H9 (cell line): ENCODE measurements at regions not wholly inside any gene's neighbourhood (a gene's known extent, or its start where the extent isn't known, plus 50 kb on each side); places are given as distances from the start of the nearest gene placed in this dataset.
"Not testable (repeated sequence)": the region's sequence is repeated elsewhere in the genome, so short reads cannot be mapped to it uniquely, and the experiment has no call there.

Experiments used
- DNase-seq: peaks from one replicate; pipeline ENCODE4 v3.0.0-alpha.2; 2017
- H2AFZ ChIP-seq: one replicate; pipeline ENCODE4 v1.6.1; 2013; ENCODE audit warnings: mild to moderate bottlenecking, low read length, control low read depth, moderate library complexity
- H2AK5ac ChIP-seq: 2 replicates; pipeline ENCODE4 v1.6.1; 2013; ENCODE audit warnings: low read length, control low read depth, mixed read lengths; ENCODE audit not compliant: insufficient read length
- H2BK120ac ChIP-seq: one replicate; pipeline ENCODE4 v1.6.1; 2013; ENCODE audit warnings: low read depth, mild to moderate bottlenecking, low read length, control low read depth, inconsistent platforms; ENCODE audit not compliant: poor library complexity, severe bottlenecking
- H2BK12ac ChIP-seq: 2 replicates; pipeline ENCODE4 v1.6.1; 2013; ENCODE audit warnings: low read length, control low read depth, mixed read lengths, low read depth; ENCODE audit not compliant: insufficient read length
- H2BK15ac ChIP-seq: 2 replicates; pipeline ENCODE4 v1.6.1; 2013; ENCODE audit warnings: low read depth, low read length, control low read depth
- H2BK20ac ChIP-seq: one replicate; pipeline ENCODE4 v1.6.1; 2013; ENCODE audit warnings: low read depth, mild to moderate bottlenecking, low read length, control low read depth, inconsistent platforms; ENCODE audit not compliant: poor library complexity, severe bottlenecking
- H2BK5ac ChIP-seq: 2 replicates; pipeline ENCODE4 v1.6.1; 2013; ENCODE audit warnings: low read length, control low read depth, mixed read lengths; ENCODE audit not compliant: insufficient read length
- H3K14ac ChIP-seq: 2 replicates; pipeline ENCODE4 v1.6.1; 2013; ENCODE audit warnings: low read length, control low read depth; ENCODE audit not compliant: insufficient read depth
- H3K18ac ChIP-seq: 2 replicates; pipeline ENCODE4 v1.6.1; 2013; ENCODE audit warnings: low read depth, mild to moderate bottlenecking, mixed read lengths, low read length, control low read depth; ENCODE audit not compliant: insufficient read length
- H3K23ac ChIP-seq: 2 replicates; pipeline ENCODE4 v1.6.1; 2013; ENCODE audit warnings: low read length, control low read depth, mixed read lengths, low read depth; ENCODE audit not compliant: insufficient read length
- H3K23me2 ChIP-seq: 2 replicates; pipeline ENCODE4 v1.6.1; 2013; ENCODE audit warnings: low read depth, mild to moderate bottlenecking, mixed read lengths, low read length, control low read depth; ENCODE audit not compliant: insufficient read length, poor library complexity, severe bottlenecking
- H3K27ac ChIP-seq: 2 replicates; pipeline ENCODE4 v1.5.1; 2013; ENCODE audit warnings: low read length, control low read depth, mixed read lengths, low read depth; ENCODE audit not compliant: insufficient read length
- H3K27me3 ChIP-seq: 2 replicates; pipeline ENCODE4 v1.6.1; 2013; ENCODE audit warnings: low read length, control low read depth, inconsistent platforms; ENCODE audit not compliant: insufficient read depth
- H3K4ac ChIP-seq: 2 replicates; pipeline ENCODE4 v1.6.1; 2013; ENCODE audit warnings: low read depth, mild to moderate bottlenecking, control low read depth, inconsistent platforms, low read length, moderate library complexity
- H3K4me1 ChIP-seq: 2 replicates; pipeline ENCODE4 v1.6.1; 2013; ENCODE audit warnings: low read length, control low read depth, inconsistent platforms; ENCODE audit not compliant: insufficient read depth
- H3K4me2 ChIP-seq: 2 replicates; pipeline ENCODE4 v1.6.1; 2013; ENCODE audit warnings: low read length, control low read depth, mixed read lengths; ENCODE audit not compliant: insufficient read length, insufficient read depth
- H3K56ac ChIP-seq: 2 replicates; pipeline ENCODE4 v1.6.1; 2013; ENCODE audit warnings: low read depth, mild to moderate bottlenecking, mixed read lengths, low read length, control low read depth; ENCODE audit not compliant: insufficient read length
- H3K79me1 ChIP-seq: 2 replicates; pipeline ENCODE4 v1.6.1; 2013; ENCODE audit warnings: low read depth, mild to moderate bottlenecking, moderate library complexity, low read length, control low read depth, inconsistent platforms; ENCODE audit not compliant: insufficient read depth, poor library complexity, severe bottlenecking
- H3K79me2 ChIP-seq: 2 replicates; pipeline ENCODE4 v1.6.1; 2013; ENCODE audit warnings: low read length, control low read depth, inconsistent platforms; ENCODE audit not compliant: insufficient read depth
- H3K9ac ChIP-seq: 2 replicates; pipeline ENCODE4 v1.6.1; 2013; ENCODE audit warnings: low read length, control low read depth, mixed read lengths; ENCODE audit not compliant: insufficient read length; ENCODE audit errors: extremely low read depth
- H3K9me3 ChIP-seq: one replicate; pipeline ENCODE4 v1.6.1; 2013; ENCODE audit warnings: low read depth, low read length, inconsistent platforms; ENCODE audit not compliant: control insufficient read depth
- H3T11ph ChIP-seq: one replicate; pipeline ENCODE4 v1.6.1; 2013; ENCODE audit warnings: mild to moderate bottlenecking, low read length, control low read depth, inconsistent platforms
- H4K20me1 ChIP-seq: one replicate; pipeline ENCODE4 v1.6.1; 2013; ENCODE audit not compliant: control insufficient read depth, insufficient read length, insufficient read depth
- H4K5ac ChIP-seq: 2 replicates; pipeline ENCODE4 v1.6.1; 2013; ENCODE audit warnings: low read depth, mild to moderate bottlenecking, mixed read lengths, low read length, control low read depth; ENCODE audit not compliant: insufficient read length
- H4K8ac ChIP-seq: replicated peaks from 2 replicates; pipeline ENCODE4 v1.6.1; 2013; ENCODE audit warnings: low read length, control low read depth, mixed read lengths, low read depth; ENCODE audit not compliant: insufficient read length
- H4K91ac ChIP-seq: 2 replicates; pipeline ENCODE4 v1.6.1; 2013; ENCODE audit warnings: low read depth, mild to moderate bottlenecking, moderate library complexity, mixed read lengths, low read length, control low read depth; ENCODE audit not compliant: insufficient read length
- H3K27ac Mint-ChIP-seq, 3 experiments: 2 replicates in 2 of 3; 3 replicates in 1 of 3; pipeline ENCODE4 v1.8.0; 2020 to 2021; ENCODE audit warnings: mixed read lengths in 3 of 3, mild to moderate bottlenecking in 1 of 3, moderate library complexity in 1 of 3
- H3K27me3 Mint-ChIP-seq: 2 replicates; pipeline ENCODE4 v1.8.0; 2021; ENCODE audit warnings: low read depth, mild to moderate bottlenecking, moderate library complexity, mixed read lengths
- H3K36me3 Mint-ChIP-seq, 3 experiments: 2 replicates in 2 of 3; 3 replicates in 1 of 3; pipeline ENCODE4 v1.8.0; 2020 to 2021; ENCODE audit warnings: low read depth in 3 of 3, mixed read lengths in 3 of 3; ENCODE audit not compliant: insufficient read depth in 1 of 3
- H3K4me1 Mint-ChIP-seq, 2 experiments: 2 replicates each; pipeline ENCODE4 v1.8.0; 2020; ENCODE audit warnings: mixed read lengths in 2 of 2
- H3K4me3 Mint-ChIP-seq, 2 experiments: 2 replicates in 1 of 2; 3 replicates in 1 of 2; pipeline ENCODE4 v1.8.0; 2020 to 2021; ENCODE audit warnings: mild to moderate bottlenecking in 2 of 2, mixed read lengths in 2 of 2, moderate library complexity in 1 of 2
- H3K9me3 Mint-ChIP-seq, 2 experiments: 2 replicates in 1 of 2; 3 replicates in 1 of 2; pipeline ENCODE4 v1.8.0; 2020; ENCODE audit warnings: mild to moderate bottlenecking in 2 of 2, mixed read lengths in 2 of 2, moderate library complexity in 1 of 2
- WGBS: extraction: QIAGEN DNeasy Blood & Tissue Kit; methylation state at CpG from one replicate; pipeline ENCODE4 v1.1.7; 2013; ENCODE audit warnings: missing lambda C conversion rate, low lambda C conversion rate, mixed read lengths; ENCODE audit not compliant: insufficient read length; ENCODE audit errors: extremely low coverage; 5-methylcytosine and 5-hydroxymethylcytosine counted together

GRCh38 chr21:6157515-6157914, 4363.9 kb upstream of the TPTE start:
- not testable (repeated sequence) for H3K9me3 Mint-ChIP-seq, H3K27ac ChIP-seq, H3K79me2 ChIP-seq, H4K91ac ChIP-seq, H4K5ac ChIP-seq, H3K14ac ChIP-seq, H3K23me2 ChIP-seq, H2BK120ac ChIP-seq, H3K4me2 ChIP-seq, H3K23ac ChIP-seq, H2AK5ac ChIP-seq, H3K4me1 ChIP-seq, H3K18ac ChIP-seq, H3K9ac ChIP-seq, DNase-seq, H3K36me3 Mint-ChIP-seq, H3T11ph ChIP-seq, H3K56ac ChIP-seq, H3K4ac ChIP-seq, H3K27me3 ChIP-seq, H3K4me1 Mint-ChIP-seq, H2BK20ac ChIP-seq, H2BK12ac ChIP-seq, H4K8ac ChIP-seq, H2BK15ac ChIP-seq, H2BK5ac ChIP-seq, H3K79me1 ChIP-seq, H3K9me3 ChIP-seq, H3K27ac Mint-ChIP-seq, H3K4me3 Mint-ChIP-seq, H3K27me3 Mint-ChIP-seq, H4K20me1 ChIP-seq, H2AFZ ChIP-seq
- no CpG with 5 or more reads among the region's 11 CpGs for WGBS

GRCh38 chr21:6158171-6158570, 4363.2 kb upstream of the TPTE start:
- not testable (repeated sequence) for H3K27ac ChIP-seq, H3K36me3 Mint-ChIP-seq, H3K27me3 ChIP-seq, H2BK120ac ChIP-seq, H2AFZ ChIP-seq, H3K23ac ChIP-seq, H4K91ac ChIP-seq, H3K27me3 Mint-ChIP-seq, H3K4me1 Mint-ChIP-seq, H3K4ac ChIP-seq, H3K79me2 ChIP-seq, H3K4me3 Mint-ChIP-seq, H3K79me1 ChIP-seq, DNase-seq, H3K23me2 ChIP-seq, H2BK5ac ChIP-seq, H3K9ac ChIP-seq, H4K20me1 ChIP-seq, H4K5ac ChIP-seq, H4K8ac ChIP-seq, H3K4me2 ChIP-seq, H2BK12ac ChIP-seq, H3K9me3 ChIP-seq, H3K4me1 ChIP-seq, H2BK20ac ChIP-seq, H3K14ac ChIP-seq, H3T11ph ChIP-seq, H2AK5ac ChIP-seq, H3K56ac ChIP-seq, H3K18ac ChIP-seq, H2BK15ac ChIP-seq, H3K9me3 Mint-ChIP-seq, H3K27ac Mint-ChIP-seq
- no CpG with 5 or more reads among the region's 9 CpGs for WGBS
